WI38 (cell line): ENCODE measurements at regions not wholly inside any gene's neighbourhood (a gene's known extent, or its start where the extent isn't known, plus 50 kb on each side); places are given as distances from the start of the nearest gene placed in this dataset.
"Not testable (repeated sequence)": the region's sequence is repeated elsewhere in the genome, so short reads cannot be mapped to it uniquely, and the experiment has no call there.

Experiments used
- H3K4me3 ChIP-seq: 2 replicates; pipeline ENCODE4 v1.5.1; 2011; ENCODE audit warnings: low read depth, mild to moderate bottlenecking, control low read depth, low read length
- CTCF ChIP-seq: IDR thresholded peaks from 2 replicates; pipeline ENCODE4 v1.5.1; 2012; ENCODE audit warnings: low read depth, mild to moderate bottlenecking, control low read depth, low read length

- H3K4me3 ChIP-seq, result no peak overlapping the region
- TF ChIP-seq CTCF, result no peak
Observed at GRCh38 chr6:141922898-141923297, 209.8 kb upstream of the GJE1 start.

- not testable (repeated sequence) for H3K4me3 ChIP-seq
Observed at GRCh38 chr6:141916682-141917505, 215.8 kb upstream of the GJE1 start.

- TF ChIP-seq CTCF, result no peak
Observed at GRCh38 chr6:141914646-141915045, 218.1 kb upstream of the GJE1 start.

GRCh38 chr6:141906569-141907080, 226.1 kb upstream of the GJE1 start:
- no peak for TF ChIP-seq CTCF
- no peak overlapping the region for H3K4me3 ChIP-seq

More at GRCh38 chr6:141914646-141915045, 218.1 kb upstream of the GJE1 start:
- no peak overlapping the region for H3K4me3 ChIP-seq

- TF ChIP-seq CTCF, result no peak
- no peak overlapping the region for H3K4me3 ChIP-seq
Observed at GRCh38 chr6:141890661-141891060, 242.1 kb upstream of the GJE1 start.

- TF ChIP-seq CTCF, result no peak
Observed at GRCh38 chr6:141884850-141885249, 247.9 kb upstream of the GJE1 start.

GRCh38 chr6:141878686-141879085, 254.0 kb upstream of the GJE1 start:
- TF ChIP-seq CTCF, result no peak
- H3K4me3 ChIP-seq, result no peak overlapping the region

More at GRCh38 chr6:141884850-141885249, 247.9 kb upstream of the GJE1 start:
- no peak overlapping the region for H3K4me3 ChIP-seq
